Activated CD4-positive, alpha-beta T cell treated with anti-CD3 and anti-CD28 coated beads for 36 hours (primary cell): ENCODE measurements at regions not wholly inside any gene's neighbourhood (a gene's known extent, or its start where the extent isn't known, plus 50 kb on each side); places are given as distances from the start of the nearest gene placed in this dataset.
A peak's percentile ranks its signal among the peaks of the same experiment; 100 is the strongest.

ENCODE experiments used
- ATAC-seq: fragments of 200-7000 bp; cut with Tn5 transposase; one replicate; pipeline ENCODE4 v1.10.0; 2021; ENCODE audit warnings: mild to moderate bottlenecking, moderate library complexity
- CTCF ChIA-PET: fragments of 350-600 bp; sonication (Branson Sonifier 250); formaldehyde crosslinking; loops from one replicate; lab custom pipeline; 2021; ENCODE audit warnings: antibody characterized with exemption; lab: Charles Lee
- POLR2A ChIA-PET: fragments of 350-600 bp; sonication (Branson Sonifier 250); formaldehyde crosslinking; loops from one replicate; lab custom pipeline; 2021; ENCODE audit warnings: antibody characterized with exemption, inconsistent platforms; lab: Charles Lee
- DNase-seq: peaks from one replicate; pipeline ENCODE4 v3.0.0-alpha.2; 2020
- H3K27ac Mint-ChIP-seq: one replicate; pipeline ENCODE4 v1.8.0; 2021; ENCODE audit warnings: mixed read lengths
- H3K27me3 Mint-ChIP-seq: one replicate; pipeline ENCODE4 v1.8.0; 2021; ENCODE audit warnings: mixed read lengths
- H3K36me3 Mint-ChIP-seq: one replicate; pipeline ENCODE4 v1.8.0; 2021; ENCODE audit warnings: low read depth, mixed read lengths
- H3K4me1 Mint-ChIP-seq: one replicate; pipeline ENCODE4 v1.8.0; 2021; ENCODE audit warnings: mixed read lengths
- H3K4me3 Mint-ChIP-seq: one replicate; pipeline ENCODE4 v1.8.0; 2021; ENCODE audit warnings: mild to moderate bottlenecking, moderate library complexity, mixed read lengths
- H3K9me3 Mint-ChIP-seq: one replicate; pipeline ENCODE4 v1.8.0; 2021; ENCODE audit warnings: low read depth, mixed read lengths
- intact Hi-C, 2 experiments: fragments of 100-400 bp; cut with DNase I in 1 of 2; cut with micrococcal nuclease in 1 of 2; formaldehyde crosslinking; loops; one replicate each; pipeline versions ENCODE4 v1.14.2 to v1.15.1; 2022 to 2024; cut with DNase I, micrococcal nuclease

GRCh38 chr18:74023220-74023619, 124.4 kb downstream of the FBXO15 start:
- POLR2A ChIA-PET: no interaction called here
- DNase-seq (no peak), ATAC-seq (no peak)
- CTCF ChIA-PET: interaction anchor here (0.9 to 1.7 kb wide), 2 partner anchors 10 to 74 kb away, joined by 3 to 4 read pairs; no protein-coding TSS in a partner anchor
- Mint-ChIP-seq H3K36me3 (no peaks in the 10 kb centered on the region), H3K9me3 (no peaks in the 10 kb centered on the region), H3K4me3 (no peak overlapping the region), H3K27ac (no peak overlapping the region), H3K4me1 (no peaks in the 10 kb centered on the region), H3K27me3 (peaks cover 17% of the 10 kb centered on the region)
- intact Hi-C loops: no loop called here

GRCh38 chr18:74019864-74020263, 127.8 kb downstream of the FBXO15 start:
- ChIA-PET CTCF (no interaction called here), POLR2A (no interaction called here)
- Mint-ChIP-seq H3K4me3 (no peak overlapping the region), H3K36me3 (no peaks in the 10 kb centered on the region), H3K27me3 (peaks cover 13% of the 10 kb centered on the region), H3K4me1 (no peaks in the 10 kb centered on the region), H3K9me3 (no peaks in the 10 kb centered on the region), H3K27ac (no peak overlapping the region)
- no peak for DNase-seq
- ATAC-seq: no peak
- intact Hi-C loops: no loop called here

GRCh38 chr18:74013955-74014354, 133.7 kb downstream of the FBXO15 start:
- H3K27me3 Mint-ChIP-seq: peaks cover 2% of the 10 kb centered on the region
- no peak overlapping the region for H3K4me3 Mint-ChIP-seq
- H3K27ac Mint-ChIP-seq: no peak overlapping the region
- CTCF ChIA-PET: interaction anchor here (0.6 kb wide), 1 partner anchor 1967 kb away, joined by 3 read pairs; no protein-coding TSS in a partner anchor
- intact Hi-C loops: no loop called here
- H3K36me3 Mint-ChIP-seq: no peaks in the 10 kb centered on the region
- no peaks in the 10 kb centered on the region for H3K9me3 Mint-ChIP-seq
- POLR2A ChIA-PET: no interaction called here
- no peak for ATAC-seq
- no peaks in the 10 kb centered on the region for H3K4me1 Mint-ChIP-seq
- no peak for DNase-seq

GRCh38 chr18:74012954-74013630, 134.5 kb downstream of the FBXO15 start:
- Mint-ChIP-seq H3K4me1 (no peaks in the 10 kb centered on the region), H3K27ac (no peak overlapping the region), H3K36me3 (no peaks in the 10 kb centered on the region), H3K27me3 (no peaks in the 10 kb centered on the region), H3K9me3 (no peaks in the 10 kb centered on the region), H3K4me3 (no peak overlapping the region)
- DNase-seq: no peak
- POLR2A ChIA-PET: no interaction called here
- no peak for ATAC-seq
- intact Hi-C loops: no loop called here
- CTCF ChIA-PET: interaction anchor here (0.6 kb wide), 1 partner anchor 1967 kb away, joined by 3 read pairs; no protein-coding TSS in a partner anchor

GRCh38 chr18:74006143-74006542, 141.5 kb downstream of the FBXO15 start:
- intact Hi-C loops: loop anchor here in 1 of 2 experiments (10.0 kb wide), 1 partner anchor 59 kb away; no protein-coding TSS in a partner anchor
- ChIA-PET POLR2A (no interaction called here), CTCF (no interaction called here)
- DNase-seq (no peak), ATAC-seq (no peak)
- Mint-ChIP-seq H3K4me1 (no peaks in the 10 kb centered on the region), H3K27ac (no peak overlapping the region), H3K27me3 (no peaks in the 10 kb centered on the region), H3K36me3 (no peaks in the 10 kb centered on the region), H3K9me3 (no peaks in the 10 kb centered on the region), H3K4me3 (no peak overlapping the region)

- no peaks in the 10 kb centered on the region for H3K9me3 Mint-ChIP-seq
- CTCF ChIA-PET: no interaction called here
- H3K4me1 Mint-ChIP-seq: no peaks in the 10 kb centered on the region
- POLR2A ChIA-PET: no interaction called here
- intact Hi-C loops: loop anchor here in 1 of 2 experiments (10.0 kb wide), 1 partner anchor 59 kb away; no protein-coding TSS in a partner anchor
- H3K36me3 Mint-ChIP-seq: no peaks in the 10 kb centered on the region
- H3K27ac Mint-ChIP-seq: no peak overlapping the region
- ATAC-seq (no peak), DNase-seq (no peak)
- H3K4me3 Mint-ChIP-seq: no peak overlapping the region
- no peaks in the 10 kb centered on the region for H3K27me3 Mint-ChIP-seq
Measured at GRCh38 chr18:74005320-74006109, 142.1 kb downstream of the FBXO15 start.

- intact Hi-C loops: no loop called here
- peaks cover 7% of the 10 kb centered on the region for H3K9me3 Mint-ChIP-seq
- POLR2A ChIA-PET: no interaction called here
- H3K36me3 Mint-ChIP-seq: no peaks in the 10 kb centered on the region
- DNase-seq: no peak
- H3K4me1 Mint-ChIP-seq: no peaks in the 10 kb centered on the region
- CTCF ChIA-PET: no interaction called here
- H3K27ac Mint-ChIP-seq: no peak overlapping the region
- ATAC-seq: no peak
- H3K27me3 Mint-ChIP-seq: peaks cover 4% of the 10 kb centered on the region
- H3K4me3 Mint-ChIP-seq: no peak overlapping the region
Measured at GRCh38 chr18:73992242-73993022, 155.2 kb downstream of the FBXO15 start.

- CTCF ChIA-PET: no interaction called here
- no peak overlapping the region for H3K4me3 Mint-ChIP-seq
- H3K27ac Mint-ChIP-seq: no peak overlapping the region
- no peaks in the 10 kb centered on the region for H3K36me3 Mint-ChIP-seq
- H3K27me3 Mint-ChIP-seq: peaks cover 4% of the 10 kb centered on the region
- DNase-seq: no peak
- POLR2A ChIA-PET: no interaction called here
- intact Hi-C loops: no loop called here
- ATAC-seq: no peak
- no peaks in the 10 kb centered on the region for H3K4me1 Mint-ChIP-seq
- H3K9me3 Mint-ChIP-seq: peaks cover 3% of the 10 kb centered on the region
Measured at GRCh38 chr18:73991570-73991969, 156.1 kb downstream of the FBXO15 start.

- no peaks in the 10 kb centered on the region for H3K4me1 Mint-ChIP-seq
- intact Hi-C loops: no loop called here
- no peaks in the 10 kb centered on the region for H3K36me3 Mint-ChIP-seq
- H3K27ac Mint-ChIP-seq: no peak overlapping the region
- no peaks in the 10 kb centered on the region for H3K27me3 Mint-ChIP-seq
- peaks cover 3% of the 10 kb centered on the region for H3K9me3 Mint-ChIP-seq
- CTCF ChIA-PET: no interaction called here
- DNase-seq (no peak), ATAC-seq (no peak)
- no peak overlapping the region for H3K4me3 Mint-ChIP-seq
- POLR2A ChIA-PET: no interaction called here
Measured at GRCh38 chr18:73990258-73990657, 157.4 kb downstream of the FBXO15 start.

GRCh38 chr18:73987247-73987980, 160.2 kb downstream of the FBXO15 start:
- DNase-seq (no peak), ATAC-seq (no peak)
- peak overlapping the region; percentile 23 for H3K27ac Mint-ChIP-seq
- peaks cover 3% of the 10 kb centered on the region for H3K9me3 Mint-ChIP-seq
- no peaks in the 10 kb centered on the region for H3K4me1 Mint-ChIP-seq
- no peaks in the 10 kb centered on the region for H3K36me3 Mint-ChIP-seq
- POLR2A ChIA-PET: no interaction called here
- CTCF ChIA-PET: no interaction called here
- intact Hi-C loops: no loop called here
- no peak overlapping the region for H3K4me3 Mint-ChIP-seq
- no peaks in the 10 kb centered on the region for H3K27me3 Mint-ChIP-seq

GRCh38 chr18:73986711-73987110, 160.9 kb downstream of the FBXO15 start:
- peaks cover 3% of the 10 kb centered on the region for H3K9me3 Mint-ChIP-seq
- ChIA-PET POLR2A (no interaction called here), CTCF (no interaction called here)
- no peak overlapping the region for H3K4me3 Mint-ChIP-seq
- DNase-seq (no peak), ATAC-seq (no peak)
- no peaks in the 10 kb centered on the region for H3K27me3 Mint-ChIP-seq
- intact Hi-C loops: no loop called here
- H3K4me1 Mint-ChIP-seq: no peaks in the 10 kb centered on the region
- no peaks in the 10 kb centered on the region for H3K36me3 Mint-ChIP-seq
- no peak overlapping the region for H3K27ac Mint-ChIP-seq
